NB4 (cell line): ENCODE measurements at regions not wholly inside any gene's neighbourhood (a gene's known extent, or its start where the extent isn't known, plus 50 kb on each side); places are given as distances from the start of the nearest gene placed in this dataset.
"Not testable (repeated sequence)": the region's sequence is repeated elsewhere in the genome, so short reads cannot be mapped to it uniquely, and the experiment has no call there.

Experiments
- DNase-seq: peaks from one replicate; pipeline ENCODE4 v3.0.0; 2010; ENCODE audit warnings: low read depth
- H3K4me3 ChIP-seq: one replicate; pipeline ENCODE4 v1.5.1; 2011; ENCODE audit warnings: mild to moderate bottlenecking, low read depth, low read length, moderate library complexity
- MYC ChIP-seq: IDR thresholded peaks from 2 replicates; pipeline ENCODE4 v1.6.1; 2011; ENCODE audit warnings: low read depth, low read length
- POLR2A ChIP-seq: IDR thresholded peaks from 2 replicates; pipeline ENCODE4 v1.6.1; 2011; ENCODE audit warnings: mild to moderate bottlenecking; ENCODE audit not compliant: insufficient read length; ENCODE audit errors: extremely low read depth
- TF ChIP-seq, protein P1 (sequence below): IDR thresholded peaks from 2 replicates; pipeline ENCODE4 v1.6.1; 2011; ENCODE audit warnings: low read depth, low read length
- TF ChIP-seq, protein P2 (sequence below): IDR thresholded peaks from one replicate; pipeline ENCODE4 v1.5.1; 2012; ENCODE audit warnings: low read depth, low read length

DNA sequence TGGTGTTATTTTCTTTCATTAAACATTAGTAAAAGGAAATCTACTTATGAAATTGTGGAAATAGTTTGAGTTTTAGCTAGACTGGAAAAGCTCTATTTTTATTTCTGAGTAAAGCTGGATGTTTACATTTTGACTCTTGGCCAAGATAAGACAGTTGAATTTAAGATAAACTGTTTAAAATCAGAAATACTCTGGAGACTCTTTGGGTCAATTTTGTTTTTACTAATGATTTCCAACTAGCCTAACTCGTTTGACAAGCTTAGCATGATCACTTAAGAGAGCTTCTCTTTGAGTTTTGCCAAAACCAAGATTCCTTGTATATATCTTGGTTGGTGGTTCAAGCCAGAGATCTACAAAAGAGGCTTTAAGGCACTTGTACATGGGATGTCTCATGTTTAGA lies 724.8 kb upstream of the LUZP2 start:
- no peak overlapping the region for H3K4me3 ChIP-seq
- TF ChIP-seq MYC: no peak
- no peak for TF ChIP-seq POLR2A
- TF ChIP-seq, protein P1, sequence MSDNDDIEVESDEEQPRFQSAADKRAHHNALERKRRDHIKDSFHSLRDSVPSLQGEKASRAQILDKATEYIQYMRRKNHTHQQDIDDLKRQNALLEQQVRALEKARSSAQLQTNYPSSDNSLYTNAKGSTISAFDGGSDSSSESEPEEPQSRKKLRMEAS: no peak
- TF ChIP-seq, protein P2, sequence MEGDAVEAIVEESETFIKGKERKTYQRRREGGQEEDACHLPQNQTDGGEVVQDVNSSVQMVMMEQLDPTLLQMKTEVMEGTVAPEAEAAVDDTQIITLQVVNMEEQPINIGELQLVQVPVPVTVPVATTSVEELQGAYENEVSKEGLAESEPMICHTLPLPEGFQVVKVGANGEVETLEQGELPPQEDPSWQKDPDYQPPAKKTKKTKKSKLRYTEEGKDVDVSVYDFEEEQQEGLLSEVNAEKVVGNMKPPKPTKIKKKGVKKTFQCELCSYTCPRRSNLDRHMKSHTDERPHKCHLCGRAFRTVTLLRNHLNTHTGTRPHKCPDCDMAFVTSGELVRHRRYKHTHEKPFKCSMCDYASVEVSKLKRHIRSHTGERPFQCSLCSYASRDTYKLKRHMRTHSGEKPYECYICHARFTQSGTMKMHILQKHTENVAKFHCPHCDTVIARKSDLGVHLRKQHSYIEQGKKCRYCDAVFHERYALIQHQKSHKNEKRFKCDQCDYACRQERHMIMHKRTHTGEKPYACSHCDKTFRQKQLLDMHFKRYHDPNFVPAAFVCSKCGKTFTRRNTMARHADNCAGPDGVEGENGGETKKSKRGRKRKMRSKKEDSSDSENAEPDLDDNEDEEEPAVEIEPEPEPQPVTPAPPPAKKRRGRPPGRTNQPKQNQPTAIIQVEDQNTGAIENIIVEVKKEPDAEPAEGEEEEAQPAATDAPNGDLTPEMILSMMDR: no peak

DNA sequence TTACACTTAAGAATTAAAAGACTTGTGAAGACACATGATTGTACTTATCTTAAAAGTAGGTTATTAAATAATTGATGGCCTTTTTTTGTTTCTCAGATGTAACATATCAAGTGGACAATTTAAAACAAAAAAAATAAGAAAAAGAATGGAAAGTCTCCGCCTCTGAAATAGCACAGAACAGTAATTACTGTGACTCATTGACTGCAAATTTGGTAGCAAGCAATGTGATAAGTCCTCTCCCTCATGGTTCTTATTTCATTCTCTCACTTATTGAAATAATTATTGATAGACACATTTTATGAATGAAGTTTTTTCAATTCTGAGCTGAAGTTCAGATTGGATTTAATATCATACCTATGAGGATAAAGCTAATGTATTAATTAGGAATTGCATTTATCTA lies 717.9 kb upstream of the LUZP2 start:
- H3K4me3 ChIP-seq: no peak overlapping the region
- TF ChIP-seq, protein P1: no peak
- TF ChIP-seq POLR2A: no peak
- DNase-seq: no peak

More for the DNA sequence above, 724.8 kb upstream of the LUZP2 start:
- no peak for DNase-seq

DNA sequence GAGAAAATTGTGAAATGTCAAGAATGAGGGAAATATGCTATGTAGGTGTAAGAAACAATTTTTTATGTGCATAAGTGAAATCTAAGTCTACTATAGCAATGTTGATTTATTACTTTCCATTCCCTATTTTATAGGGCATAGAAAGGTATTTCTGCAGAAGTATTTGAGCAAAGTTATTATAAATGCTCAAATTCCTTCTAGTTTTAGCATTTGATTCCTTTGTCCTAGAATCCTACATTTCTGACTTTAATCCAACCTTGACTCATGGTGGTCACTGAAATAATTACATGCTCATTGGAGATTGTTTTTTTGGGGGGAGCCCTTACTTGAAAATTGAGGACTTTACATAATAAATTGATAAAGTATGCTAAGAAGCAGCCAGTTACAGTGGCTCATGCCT lies 716.6 kb upstream of the LUZP2 start:
- no peak for DNase-seq
- H3K4me3 ChIP-seq: no peak overlapping the region
- TF ChIP-seq, protein P1: no peak
- TF ChIP-seq, protein P2: no peak
- TF ChIP-seq POLR2A: no peak
- no peak for TF ChIP-seq MYC

DNA sequence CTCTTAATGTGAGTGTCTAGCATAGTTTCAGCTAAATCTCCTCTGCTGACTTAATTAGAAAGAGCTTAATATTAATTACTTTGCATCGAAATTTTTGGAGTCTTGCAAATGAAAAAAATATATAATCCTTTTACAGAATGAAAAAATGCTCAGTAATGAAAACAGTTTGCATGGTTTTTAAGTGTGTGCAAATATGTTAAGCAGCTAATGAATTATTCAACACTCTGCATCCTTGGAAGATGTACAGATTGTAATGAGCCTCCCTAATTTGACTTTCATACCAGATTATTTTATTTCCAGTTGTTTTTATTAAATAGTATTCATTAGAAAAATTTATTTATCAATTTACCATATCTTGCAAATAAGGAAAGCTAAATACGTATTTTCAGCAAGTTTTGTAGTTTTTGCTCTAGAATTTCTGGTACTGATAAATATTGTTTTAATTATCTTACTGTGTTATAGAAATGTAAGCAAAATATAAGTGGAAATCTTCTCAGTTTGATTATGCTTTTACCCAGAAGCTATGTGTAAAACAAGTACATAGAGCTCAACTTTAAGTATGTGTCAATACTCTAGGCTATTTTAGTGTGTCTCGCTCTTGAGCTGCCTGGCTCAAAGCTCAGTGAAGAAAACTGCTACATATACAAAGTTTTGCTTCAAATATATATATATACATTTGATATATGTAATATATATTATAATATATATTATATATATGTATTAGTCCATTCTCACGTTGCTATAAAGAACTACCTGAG lies 714.9 kb upstream of the LUZP2 start:
- no peak for DNase-seq
- TF ChIP-seq MYC: no peak
- TF ChIP-seq, protein P2: no peak
- no peak for TF ChIP-seq POLR2A
- TF ChIP-seq, protein P1: no peak
- no peak overlapping the region for H3K4me3 ChIP-seq

DNA sequence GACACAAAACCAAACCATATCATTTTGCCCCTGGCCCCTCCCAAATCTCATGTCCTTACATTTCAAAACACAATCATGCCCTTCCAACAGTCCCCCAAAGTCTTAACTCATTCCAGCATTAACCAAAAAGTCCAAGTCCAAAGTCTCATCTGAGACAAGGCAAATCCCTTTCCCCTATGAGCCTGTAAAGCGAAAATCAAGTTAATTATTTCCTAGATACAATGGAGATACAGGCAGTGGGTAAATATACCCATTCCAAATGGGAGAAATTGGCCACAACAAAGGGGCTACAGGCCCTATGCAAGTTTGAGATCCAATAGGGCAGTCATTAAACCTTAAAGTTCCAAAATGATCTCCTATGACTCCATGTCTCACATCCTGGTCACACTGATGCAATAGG lies 709.9 kb upstream of the LUZP2 start:
- DNase-seq, H3K4me3 ChIP-seq: not testable (repeated sequence)

DNA sequence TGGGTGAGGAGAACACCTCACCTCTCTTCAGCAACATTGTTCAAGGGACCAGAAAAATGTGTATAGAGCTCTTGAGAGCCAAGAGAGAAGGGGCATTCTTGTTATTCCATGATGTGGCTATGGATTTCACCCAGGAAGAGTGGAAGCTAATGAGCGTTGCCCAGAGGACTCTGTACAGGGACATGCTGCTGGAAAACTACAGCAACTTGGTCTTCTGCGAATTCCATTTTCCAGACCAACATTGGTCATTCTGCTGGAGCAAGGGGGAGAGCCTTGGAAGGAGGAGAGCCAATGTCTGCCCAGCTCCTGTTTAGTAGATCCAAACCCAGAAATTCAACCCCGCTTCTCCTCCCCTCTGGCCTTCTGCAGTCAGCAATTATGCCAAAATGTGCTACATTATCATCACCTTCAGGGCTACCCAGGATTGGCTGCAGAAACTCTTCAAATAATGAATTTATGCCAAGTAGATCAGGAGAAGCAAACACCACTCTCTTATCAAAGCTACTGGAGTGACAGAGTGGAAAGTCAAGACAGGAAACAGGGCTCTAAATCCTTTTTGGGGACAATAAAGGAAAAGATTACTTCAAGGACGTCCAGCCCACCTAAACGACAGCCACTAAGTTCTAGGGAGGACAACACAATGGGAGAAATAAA lies 707.5 kb upstream of the LUZP2 start:
- no peak for TF ChIP-seq POLR2A
- TF ChIP-seq, protein P2: no peak
- TF ChIP-seq, protein P1: no peak
- TF ChIP-seq MYC: no peak
- H3K4me3 ChIP-seq: no peak overlapping the region
- no peak for DNase-seq

DNA sequence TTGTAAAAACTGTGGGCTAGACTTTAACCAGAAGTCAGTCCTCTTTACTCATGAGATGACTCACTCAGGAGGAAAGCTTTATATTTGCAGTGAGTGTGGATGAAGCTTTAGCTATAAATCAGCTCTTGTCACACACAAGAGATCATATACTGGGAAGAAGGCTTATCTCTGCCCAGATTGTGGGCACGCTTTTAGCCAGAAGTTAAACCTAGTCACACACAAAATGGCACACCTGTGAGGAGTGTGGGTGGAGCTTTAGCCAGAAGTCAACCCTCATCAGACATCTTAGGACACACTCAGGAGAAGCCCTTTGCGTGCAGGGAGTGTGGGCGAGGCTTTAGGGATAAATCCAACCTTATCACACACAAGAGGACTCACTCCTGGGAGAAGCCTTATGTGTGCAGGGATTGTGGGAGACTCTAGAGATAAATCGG lies 706.9 kb upstream of the LUZP2 start:
- DNase-seq: no peak
- TF ChIP-seq, protein P1: no peak
- TF ChIP-seq, protein P2: no peak
- no peak for TF ChIP-seq MYC
- TF ChIP-seq POLR2A: no peak
- H3K4me3 ChIP-seq: no peak overlapping the region
